ENCODE measurements at regions not wholly inside any gene's neighbourhood (a gene's known extent, or its start where the extent isn't known, plus 50 kb on each side); places are given as distances from the start of the nearest gene placed in this dataset.

- no peak for TF ChIP-seq POLR2A (IDR thresholded peaks at IDR 0.05)
- TF ChIP-seq, protein P1, sequence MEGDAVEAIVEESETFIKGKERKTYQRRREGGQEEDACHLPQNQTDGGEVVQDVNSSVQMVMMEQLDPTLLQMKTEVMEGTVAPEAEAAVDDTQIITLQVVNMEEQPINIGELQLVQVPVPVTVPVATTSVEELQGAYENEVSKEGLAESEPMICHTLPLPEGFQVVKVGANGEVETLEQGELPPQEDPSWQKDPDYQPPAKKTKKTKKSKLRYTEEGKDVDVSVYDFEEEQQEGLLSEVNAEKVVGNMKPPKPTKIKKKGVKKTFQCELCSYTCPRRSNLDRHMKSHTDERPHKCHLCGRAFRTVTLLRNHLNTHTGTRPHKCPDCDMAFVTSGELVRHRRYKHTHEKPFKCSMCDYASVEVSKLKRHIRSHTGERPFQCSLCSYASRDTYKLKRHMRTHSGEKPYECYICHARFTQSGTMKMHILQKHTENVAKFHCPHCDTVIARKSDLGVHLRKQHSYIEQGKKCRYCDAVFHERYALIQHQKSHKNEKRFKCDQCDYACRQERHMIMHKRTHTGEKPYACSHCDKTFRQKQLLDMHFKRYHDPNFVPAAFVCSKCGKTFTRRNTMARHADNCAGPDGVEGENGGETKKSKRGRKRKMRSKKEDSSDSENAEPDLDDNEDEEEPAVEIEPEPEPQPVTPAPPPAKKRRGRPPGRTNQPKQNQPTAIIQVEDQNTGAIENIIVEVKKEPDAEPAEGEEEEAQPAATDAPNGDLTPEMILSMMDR (IDR thresholded peaks at IDR 0.05) = no peak
Observed at GRCh38 chr9:80242022-80242421, 670.3 kb downstream of the TLE4 start.
